Left cardiac atrium (tissue), 4 donors: ENCODE measurements at regions not wholly inside any gene's neighbourhood (a gene's known extent, or its start where the extent isn't known, plus 50 kb on each side); places are given as distances from the start of the nearest gene placed in this dataset.
"Not testable (repeated sequence)": the region's sequence is repeated elsewhere in the genome, so short reads cannot be mapped to it uniquely, and the experiment has no call there.

Source experiments
- ATAC-seq, 2 donors: fragments of 200-7000 bp; cut with Tn5 transposase; one replicate each; pipeline ENCODE4 v1.9.1; 2020; ENCODE audit warnings: mild to moderate bottlenecking in 2 of 2, moderate library complexity in 2 of 2
- DNase-seq: peaks from one replicate; pipeline ENCODE4 v3.0.0-alpha.2; 2020
- intact Hi-C, 2 donors: fragments of 100-400 bp; cut with DNase I; formaldehyde crosslinking; loops; one replicate each; pipeline versions ENCODE4 v1.14.1 to v1.15.1; 2022 to 2023
- donor health status: DM: no; HTN: yes; CAD: no.
- donor health status: DM: no; HTN: yes; CAD: no; lungs with severe emphysema.
- donor health status: DM: yes; HTN: yes; CAD: no.
- donor health status: Dilated cardiomyopathy.

DNA sequence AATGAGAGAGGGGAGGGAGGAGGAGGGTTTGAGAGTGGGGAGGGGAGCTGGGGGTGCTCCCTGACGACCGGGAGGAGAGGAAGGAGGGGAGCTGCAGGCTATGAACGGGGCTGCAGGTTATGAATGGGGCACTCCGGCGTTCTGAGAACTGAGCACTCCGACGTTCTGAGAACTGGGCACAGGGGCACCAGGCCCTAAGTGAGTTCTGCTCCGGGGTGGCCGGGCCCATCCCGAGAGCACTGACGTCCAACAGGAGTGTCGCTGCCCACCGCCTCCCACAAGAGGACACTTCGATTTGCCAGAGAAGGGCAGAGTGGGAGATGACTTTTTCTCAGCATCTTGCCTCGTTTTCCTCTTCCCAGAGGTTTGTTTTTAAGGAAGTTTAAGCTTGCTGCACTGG is 204.5 kb upstream of the ZNF469 start:
- DNase-seq, intact Hi-C loops, ATAC-seq: not testable (repeated sequence)

DNA sequence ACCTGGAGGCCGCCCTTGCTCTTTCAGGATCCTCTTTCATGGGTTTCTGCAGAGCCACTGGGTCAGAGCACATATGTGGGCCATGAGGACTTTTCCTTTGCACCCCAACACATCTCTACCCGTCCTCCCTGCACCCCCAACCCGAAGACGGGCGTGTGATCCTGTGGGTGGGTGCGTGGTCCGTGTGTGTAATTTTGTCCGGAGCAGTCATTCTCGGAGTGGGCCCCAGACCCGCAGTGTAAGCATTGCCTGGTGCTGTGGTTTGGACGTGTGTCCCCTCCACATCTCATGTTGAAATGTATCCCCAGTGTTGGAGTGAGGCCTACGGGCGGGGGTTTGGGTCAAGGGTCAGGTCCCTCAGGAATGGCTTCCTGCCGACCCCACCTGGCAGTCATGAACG is 203.9 kb upstream of the ZNF469 start:
- ATAC-seq, intact Hi-C loops, DNase-seq: not testable (repeated sequence)

DNA sequence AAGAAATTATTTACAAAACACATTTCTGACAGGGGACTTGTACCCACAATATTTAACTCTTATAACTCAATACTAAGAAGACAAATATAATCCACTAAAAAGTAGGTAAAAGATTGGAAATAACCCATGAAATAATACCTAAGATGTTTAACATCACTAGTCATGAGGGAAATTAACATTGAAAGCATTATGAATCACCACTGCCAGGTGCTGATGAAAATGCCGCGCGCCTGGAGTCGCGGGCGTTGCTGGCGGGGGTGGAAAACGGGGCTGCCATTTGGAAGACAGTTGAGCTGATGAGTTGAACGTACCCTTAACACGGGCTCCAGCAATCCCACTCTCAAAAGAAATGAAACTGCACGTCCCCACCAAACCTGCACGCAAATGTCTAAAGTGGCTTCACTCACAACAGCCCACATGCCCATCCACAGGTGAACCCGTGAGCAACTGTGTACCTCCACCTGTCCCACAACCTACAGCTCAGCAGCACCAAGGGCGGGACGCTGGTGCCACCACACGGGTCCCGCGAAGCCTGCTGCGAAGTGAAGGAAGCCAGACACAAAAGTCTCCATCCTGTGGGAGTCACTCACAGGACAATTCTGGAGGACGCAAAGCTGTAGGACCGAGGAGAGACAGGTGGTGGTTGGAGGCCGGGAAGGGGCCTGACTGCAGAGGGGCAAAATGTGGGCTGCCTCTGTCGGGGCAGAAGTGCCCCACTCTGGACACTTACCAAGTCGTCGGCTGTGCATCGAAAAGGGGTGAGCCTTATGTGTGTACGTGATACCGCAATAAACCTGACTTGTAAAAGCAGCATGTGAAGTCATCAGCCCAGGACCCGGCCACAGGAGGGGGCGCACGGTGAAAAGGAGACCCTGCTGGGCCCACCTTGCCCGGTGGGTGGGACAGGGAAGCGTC is 199.5 kb upstream of the ZNF469 start:
- DNase-seq, intact Hi-C loops, ATAC-seq: not testable (repeated sequence)

DNA sequence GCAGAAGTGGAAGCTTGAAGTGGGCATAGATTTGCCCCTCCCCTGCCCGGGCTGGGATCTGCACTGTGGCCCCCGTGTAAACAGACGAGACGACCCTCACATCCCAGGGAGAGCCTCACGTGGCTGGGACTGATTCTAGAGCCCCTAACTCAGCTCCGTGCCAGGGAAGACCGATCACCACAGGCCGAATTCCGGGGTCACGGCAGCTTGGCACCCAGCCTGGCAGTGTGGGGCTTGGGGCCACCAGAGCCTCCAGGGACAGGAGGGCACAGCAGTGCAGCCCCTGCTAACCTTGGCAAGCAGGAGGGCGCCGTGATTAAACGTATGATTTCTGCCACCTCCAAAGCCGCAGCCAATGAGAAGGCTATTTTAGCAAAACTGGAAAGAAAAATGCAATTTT is 198.7 kb upstream of the ZNF469 start:
- ATAC-seq, intact Hi-C loops, DNase-seq: not testable (repeated sequence)

DNA sequence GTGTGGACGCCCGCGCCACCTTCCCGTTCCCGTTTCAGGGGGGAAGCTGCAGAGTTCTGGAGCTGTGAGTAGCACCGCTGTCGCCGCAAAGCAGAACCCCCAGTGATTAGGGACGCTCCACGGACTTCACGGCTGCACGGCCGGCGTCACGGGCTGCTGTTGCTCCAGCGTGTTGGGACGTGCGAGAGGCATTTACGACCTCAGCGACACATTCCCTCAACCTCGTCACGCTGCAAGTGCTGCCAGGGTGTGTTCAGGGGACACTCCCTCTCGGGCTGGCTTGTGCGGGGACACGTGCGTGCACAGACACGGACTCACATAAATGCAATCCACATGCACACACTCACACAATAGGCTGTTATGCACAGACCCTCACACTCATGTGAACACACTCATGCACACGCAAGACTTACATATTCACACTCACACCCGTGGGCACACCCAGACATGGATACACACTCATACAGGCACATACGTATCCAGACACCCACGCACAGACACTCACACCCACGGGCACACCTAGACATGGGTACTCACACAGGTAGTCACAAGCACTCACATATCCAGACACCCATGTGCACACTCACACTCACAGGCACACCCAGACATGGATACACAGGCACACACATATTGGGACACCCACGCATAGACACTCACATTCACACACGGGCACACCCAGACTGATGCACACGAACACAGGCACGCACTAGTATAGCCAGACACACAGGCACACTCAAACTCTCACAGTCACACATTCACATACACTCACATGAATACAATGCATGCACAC is 198.0 kb upstream of the ZNF469 start:
- intact Hi-C loops, ATAC-seq, DNase-seq: not testable (repeated sequence)

DNA sequence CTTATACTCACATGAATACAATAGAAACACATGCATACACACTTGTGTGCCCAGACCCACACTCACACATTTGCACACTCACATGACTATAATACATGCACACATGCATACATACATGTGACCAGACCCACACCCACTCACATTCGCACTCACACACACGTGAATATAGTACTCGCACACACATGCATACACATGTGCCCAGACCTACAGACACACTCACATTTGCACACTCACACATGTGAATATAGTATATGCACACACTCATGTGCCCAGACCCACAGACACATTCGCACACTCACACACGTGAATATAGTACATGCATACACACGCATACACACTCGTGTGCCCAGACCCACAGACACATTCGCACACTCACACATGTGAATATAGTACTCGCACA is 197.4 kb upstream of the ZNF469 start:
- ATAC-seq, intact Hi-C loops, DNase-seq: not testable (repeated sequence)

DNA sequence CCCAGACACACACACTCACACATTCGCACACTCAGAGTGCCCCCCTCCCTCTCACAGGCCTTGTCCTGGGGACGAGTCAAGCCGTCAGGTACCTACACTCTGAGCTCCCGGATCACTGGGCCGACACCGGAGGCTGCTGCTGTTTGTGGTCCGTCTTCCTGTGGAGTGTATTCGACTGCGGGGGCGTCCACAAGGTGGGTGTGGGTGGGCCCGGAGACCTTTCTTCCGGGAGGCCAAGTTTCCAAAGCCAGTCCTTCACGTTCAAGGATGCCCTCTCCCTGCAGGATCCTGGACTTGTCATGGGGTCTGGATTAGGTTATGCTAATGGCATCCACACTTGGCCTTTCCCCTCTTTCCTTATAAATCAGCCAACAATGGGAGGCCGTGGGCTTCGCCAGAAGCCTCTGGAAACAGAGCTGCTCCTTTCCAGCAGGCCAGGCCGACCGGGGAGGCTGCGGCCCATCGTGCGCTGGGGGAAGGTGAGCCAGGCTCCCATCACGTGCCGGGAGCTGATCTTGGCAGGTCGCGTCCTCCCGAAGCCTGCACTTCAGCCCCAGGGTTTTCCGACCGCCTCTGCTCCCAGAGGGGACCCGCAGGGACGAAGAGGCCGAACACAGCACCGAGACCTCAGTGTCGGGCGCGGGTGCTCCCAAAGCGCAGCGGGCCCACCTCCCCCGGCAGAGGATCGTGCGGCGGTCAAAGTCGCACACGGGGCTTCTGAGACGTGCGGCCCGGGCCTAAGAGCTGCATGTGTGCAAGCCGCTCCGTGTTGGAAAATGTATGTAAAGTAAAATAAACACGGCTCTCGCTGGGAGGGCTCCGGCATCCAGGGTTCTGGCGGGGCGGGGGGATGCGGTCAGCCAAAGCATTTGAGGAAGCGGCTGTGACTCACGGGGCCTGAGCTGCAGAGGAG is 196.5 kb upstream of the ZNF469 start:
- ATAC-seq: peak; percentile 14 to 72
- DNase-seq, intact Hi-C loops: not testable (repeated sequence)

DNA sequence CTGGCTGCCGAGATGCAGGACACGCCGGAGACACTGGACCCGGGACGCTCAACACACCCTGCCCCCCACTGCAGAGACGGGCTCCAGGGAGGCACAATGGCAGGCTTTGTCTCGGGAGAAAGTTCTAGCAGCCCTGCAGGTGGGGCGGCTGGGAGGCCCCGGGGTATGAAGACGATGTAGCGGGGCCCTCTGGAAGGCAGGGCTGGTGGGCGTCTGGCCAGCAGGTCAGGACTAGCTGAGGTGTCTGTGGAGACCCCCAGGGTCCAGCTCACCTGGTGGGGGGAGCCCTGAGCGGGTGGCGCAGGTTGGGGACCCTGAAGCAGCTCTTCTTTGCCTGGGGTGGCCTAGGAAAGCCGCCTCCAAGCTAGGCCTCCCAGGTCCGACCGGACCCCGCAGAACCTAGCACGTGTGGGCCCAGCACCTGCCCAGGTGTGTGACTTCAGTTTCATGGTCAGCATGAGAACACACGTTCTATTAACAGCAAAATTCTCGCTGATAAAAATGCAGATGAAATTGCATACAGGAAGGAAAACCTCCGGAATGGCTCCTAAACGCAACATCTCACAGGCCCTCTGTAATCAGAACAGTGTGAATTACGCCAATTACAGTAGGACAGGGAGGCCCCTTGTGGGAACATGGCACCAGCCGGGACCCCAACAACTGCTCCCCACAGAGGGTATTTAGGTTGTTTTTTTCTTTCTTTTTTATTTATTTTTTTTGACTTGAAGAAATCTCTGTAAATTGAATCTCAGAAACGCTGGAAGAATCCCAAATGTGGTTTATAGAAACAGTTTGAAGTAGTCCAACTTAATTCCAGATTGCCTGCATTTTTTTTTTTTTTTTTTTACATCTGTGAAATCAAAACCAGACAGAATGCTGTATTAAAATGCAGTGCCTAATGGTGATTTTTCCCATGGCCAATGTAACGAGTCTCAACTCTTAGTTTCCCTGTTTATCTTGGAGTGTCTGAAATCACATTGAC is 195.6 kb upstream of the ZNF469 start:
- DNase-seq, intact Hi-C loops: not testable (repeated sequence)
- ATAC-seq: peak; percentile 62 to 76

DNA sequence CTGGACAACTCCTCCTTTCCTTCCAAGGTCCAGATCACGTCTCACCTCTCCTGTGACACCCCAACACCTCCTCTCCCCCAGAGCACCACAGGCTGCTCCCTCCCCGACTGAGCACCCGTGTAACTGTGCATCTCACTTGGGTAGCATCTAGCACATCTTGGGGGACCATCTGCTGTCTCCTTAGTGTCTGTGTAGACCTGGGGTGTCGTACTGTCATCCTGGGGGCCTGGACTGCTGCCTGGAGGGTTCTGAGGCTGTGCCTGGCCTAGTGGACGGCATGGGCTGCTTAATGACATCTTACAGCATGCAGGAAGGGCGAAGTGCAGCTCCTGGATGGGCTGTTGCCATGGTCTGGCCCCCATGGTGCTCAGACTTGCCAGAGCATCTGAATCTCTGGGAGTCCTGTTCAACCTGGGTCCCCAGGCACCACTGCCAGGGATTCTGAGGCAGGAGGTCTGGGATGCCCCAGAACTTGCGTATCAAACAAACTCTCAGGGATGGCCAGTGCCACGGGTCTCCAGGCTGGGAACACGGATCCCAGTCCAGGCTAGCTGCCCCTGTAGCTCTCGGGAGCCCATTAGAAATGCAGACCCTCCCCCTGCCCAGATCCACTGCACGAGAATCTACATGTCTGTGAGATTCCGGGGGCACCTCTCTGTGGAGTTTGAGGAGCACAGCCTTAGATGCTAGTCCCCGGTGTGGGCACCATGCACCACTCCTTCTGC is 194.4 kb upstream of the ZNF469 start:
- intact Hi-C loops, ATAC-seq, DNase-seq: not testable (repeated sequence)

DNA sequence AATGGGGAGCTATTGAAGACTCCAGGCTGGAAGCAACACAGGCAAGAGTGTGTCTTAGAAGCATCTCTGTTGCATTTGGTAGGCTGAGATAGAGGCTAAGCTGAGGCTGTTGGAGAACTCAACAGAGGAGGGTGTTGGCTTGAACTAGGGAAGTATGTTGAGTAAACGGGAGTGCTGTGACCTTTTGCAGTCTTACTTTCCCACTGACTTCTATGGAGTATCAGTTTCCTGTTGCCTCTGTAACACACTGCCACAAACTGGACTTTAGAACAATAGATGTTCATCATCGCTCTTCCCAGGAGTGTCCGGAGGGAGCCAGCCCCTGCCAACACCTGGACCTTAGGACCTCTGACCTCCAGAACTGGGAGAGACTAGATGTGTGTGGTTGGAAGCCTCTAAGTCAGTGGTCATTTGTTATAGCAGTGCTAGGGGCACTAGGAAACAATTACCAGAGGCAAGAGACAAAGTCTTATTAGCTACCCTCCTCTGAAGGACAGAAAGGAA is 192.1 kb upstream of the ZNF469 start:
- intact Hi-C loops: loop anchor here in 1 of 2 donors (5.0 kb wide), 1 partner anchor 247 kb away; no protein-coding TSS in a partner anchor
- not testable (repeated sequence) for ATAC-seq, DNase-seq

DNA sequence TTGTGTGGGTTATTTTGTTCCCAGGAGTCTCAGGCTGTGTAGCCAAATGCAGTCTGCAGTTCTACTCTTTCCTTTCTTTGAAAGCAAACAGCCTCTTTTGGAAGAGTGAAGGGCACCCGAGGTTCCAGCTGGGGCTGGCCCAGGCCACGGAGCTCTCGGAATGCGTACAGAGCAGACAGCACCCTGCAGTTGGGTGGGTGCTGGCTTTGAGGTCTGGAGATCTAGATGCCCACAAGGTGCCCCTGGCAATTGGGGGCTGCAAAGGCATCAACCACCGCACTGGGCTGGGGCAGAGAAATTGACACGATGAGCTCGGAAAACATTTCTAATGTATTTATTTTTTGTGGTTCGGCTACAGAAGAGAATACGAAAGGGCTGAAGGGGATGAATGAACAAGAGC is 191.6 kb upstream of the ZNF469 start:
- not testable (repeated sequence) for ATAC-seq, DNase-seq
- intact Hi-C loops: loop anchor here in 1 of 2 donors (5.0 kb wide), 1 partner anchor 246 kb away; no protein-coding TSS in a partner anchor

DNA sequence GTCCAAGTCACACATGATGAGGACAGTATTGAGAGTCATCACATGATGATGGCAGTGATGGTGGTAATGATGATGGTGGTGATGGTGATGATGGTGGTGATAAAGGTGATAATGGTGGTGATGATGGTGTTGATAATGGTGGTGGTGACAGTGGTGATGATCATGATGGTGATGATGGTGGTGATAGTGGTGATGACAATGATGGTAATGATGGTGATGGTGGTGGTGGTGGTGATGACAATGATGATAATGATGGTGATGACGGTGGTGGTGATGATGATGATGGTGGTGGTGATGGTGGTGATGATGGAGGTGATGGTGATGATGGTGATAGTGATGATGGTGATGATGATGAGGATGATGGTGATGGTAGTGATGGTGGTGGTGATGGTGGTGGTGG is 190.2 kb upstream of the ZNF469 start:
- intact Hi-C loops: loop anchor here in 1 of 2 donors (5.0 kb wide), 1 partner anchor 245 kb away; no protein-coding TSS in a partner anchor
- no peak for ATAC-seq
- DNase-seq: no peak

DNA sequence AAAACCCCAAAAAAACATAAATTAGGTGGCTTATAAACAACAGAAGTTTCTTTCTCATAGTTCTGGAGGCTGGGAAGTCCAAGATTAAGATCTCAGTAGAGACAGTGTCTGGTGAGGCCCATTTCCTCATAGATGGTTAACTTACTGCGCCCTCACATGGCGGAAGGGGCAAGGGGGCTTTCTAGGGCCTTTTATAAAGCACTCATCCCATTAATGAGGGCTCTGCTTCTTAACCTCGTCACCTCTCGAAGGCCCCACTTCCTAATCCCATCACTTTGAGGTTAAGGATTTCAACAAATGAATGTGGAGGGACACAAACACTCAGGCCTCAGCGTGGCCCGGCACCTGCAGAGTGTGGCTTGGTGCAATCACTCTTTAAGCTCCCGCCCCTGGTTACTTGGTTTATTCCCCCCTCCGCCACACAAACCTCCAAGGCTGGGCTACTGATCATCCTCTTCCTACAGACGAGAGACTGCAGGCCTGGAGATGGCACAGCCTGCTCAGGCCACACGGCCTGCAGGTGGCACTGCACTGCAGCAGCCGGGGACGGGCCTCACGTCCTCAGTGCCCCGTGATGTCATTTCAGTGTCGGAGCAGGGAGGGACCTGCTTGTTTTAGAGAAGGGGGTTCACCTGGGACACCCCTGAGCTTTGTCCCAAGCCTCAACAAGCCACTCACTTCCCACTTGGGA is 188.9 kb upstream of the ZNF469 start:
- DNase-seq: peak; percentile 67
- intact Hi-C loops: loop anchor here in 1 of 2 donors (5.0 kb wide), 1 partner anchor 243 kb away; no protein-coding TSS in a partner anchor
- ATAC-seq: peak; percentile 92 to 94

DNA sequence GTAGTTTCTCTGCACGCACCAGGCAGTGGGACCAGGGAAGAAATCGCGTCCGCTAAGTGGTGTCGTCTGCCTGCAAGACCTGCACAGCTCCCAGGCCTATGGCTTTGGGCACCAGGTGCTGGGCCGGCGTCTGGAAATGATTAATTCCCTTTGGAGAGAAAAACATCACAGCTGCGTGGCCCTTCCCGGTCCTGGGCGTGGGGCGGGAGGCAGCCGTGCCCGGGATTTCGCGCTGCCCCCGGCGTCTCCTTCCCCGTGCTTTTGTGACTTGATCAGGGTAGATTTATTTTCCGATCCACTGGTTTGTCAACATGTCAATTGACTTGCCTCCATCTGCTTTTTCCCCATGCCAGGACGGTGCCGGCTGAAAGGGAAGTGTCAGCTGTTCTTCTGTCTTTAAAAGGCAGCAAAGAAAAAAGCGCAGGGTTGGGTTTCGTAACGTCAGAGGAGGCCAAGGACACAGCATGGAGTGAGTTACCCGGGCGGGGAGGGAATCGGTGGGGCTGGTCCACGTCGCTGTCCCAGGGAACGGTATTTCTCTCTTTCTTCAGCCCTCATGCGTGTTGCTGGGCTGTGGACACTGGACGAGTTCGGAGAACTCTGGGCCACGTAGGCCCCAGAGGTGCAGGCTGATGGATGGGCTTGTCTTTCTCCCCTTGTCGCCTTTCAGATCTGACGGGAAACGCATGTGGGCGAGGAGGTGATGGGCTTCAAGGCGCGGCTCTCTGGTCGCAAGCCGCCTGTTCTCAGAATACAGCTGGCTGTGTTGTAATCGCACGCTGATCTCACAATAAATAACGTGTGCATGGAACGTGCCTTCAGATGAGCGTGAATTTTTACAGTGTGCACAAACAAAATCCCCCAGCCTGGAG is 188.1 kb upstream of the ZNF469 start:
- DNase-seq (no peak), ATAC-seq (peak in 1 of 2 donors; percentile 13)
- intact Hi-C loops: loop anchor here (5.0 kb wide), 1 partner anchor 243 kb away; no protein-coding TSS in a partner anchor

DNA sequence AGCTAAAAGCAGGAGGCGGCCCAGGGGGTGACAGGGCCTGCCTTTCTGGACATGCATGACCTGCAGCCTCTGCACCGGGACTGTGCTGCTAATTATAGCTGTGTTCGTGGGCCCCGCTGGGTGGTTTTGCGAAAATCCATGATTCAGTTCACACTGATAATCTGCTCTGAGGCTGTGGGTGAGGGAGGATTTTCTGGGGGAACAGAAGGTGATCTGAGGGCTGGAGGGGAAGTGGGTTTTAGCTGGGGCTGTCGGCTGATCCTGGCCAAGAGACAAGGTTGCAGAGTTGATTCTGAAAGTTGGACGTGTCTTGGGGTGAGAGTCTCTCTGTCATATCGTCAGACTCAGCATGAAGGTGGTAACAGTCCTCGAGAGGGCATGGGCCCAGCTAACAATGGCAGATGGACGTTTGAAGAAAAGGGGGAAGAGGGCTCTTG is 187.5 kb upstream of the ZNF469 start:
- ATAC-seq (no peak), DNase-seq (no peak)
- intact Hi-C loops: loop anchor here in 1 of 2 donors (5.0 kb wide), 1 partner anchor 242 kb away; no protein-coding TSS in a partner anchor
